IPS-18a (cell line): ENCODE measurements at regions not wholly inside any gene's neighbourhood (a gene's known extent, or its start where the extent isn't known, plus 50 kb on each side); places are given as distances from the start of the nearest gene placed in this dataset.
"Not testable (repeated sequence)": the region's sequence is repeated elsewhere in the genome, so short reads cannot be mapped to it uniquely, and the experiment has no call there.

Experiments
- H3K27ac ChIP-seq: one replicate; pipeline ENCODE4 v1.5.1; 2013; ENCODE audit warnings: low read length
- H3K27me3 ChIP-seq: one replicate; pipeline ENCODE4 v1.6.1; 2013; ENCODE audit warnings: mild to moderate bottlenecking, low read length; ENCODE audit not compliant: control insufficient read depth, insufficient read depth
- H3K36me3 ChIP-seq: one replicate; pipeline ENCODE4 v1.6.1; 2013; ENCODE audit warnings: low read depth, low read length; ENCODE audit not compliant: control insufficient read depth
- H3K4me1 ChIP-seq: one replicate; pipeline ENCODE4 v1.6.1; 2013; ENCODE audit warnings: low read depth, low read length; ENCODE audit not compliant: control insufficient read depth
- H3K4me3 ChIP-seq: one replicate; pipeline ENCODE4 v1.5.1; 2013; ENCODE audit warnings: low read length
- H3K9ac ChIP-seq: one replicate; pipeline ENCODE4 v1.6.1; 2013; ENCODE audit warnings: mild to moderate bottlenecking, low read length, moderate library complexity
- H3K9me3 ChIP-seq: one replicate; pipeline ENCODE4 v1.6.1; 2013; ENCODE audit warnings: low read depth, low read length; ENCODE audit not compliant: control insufficient read depth

DNA sequence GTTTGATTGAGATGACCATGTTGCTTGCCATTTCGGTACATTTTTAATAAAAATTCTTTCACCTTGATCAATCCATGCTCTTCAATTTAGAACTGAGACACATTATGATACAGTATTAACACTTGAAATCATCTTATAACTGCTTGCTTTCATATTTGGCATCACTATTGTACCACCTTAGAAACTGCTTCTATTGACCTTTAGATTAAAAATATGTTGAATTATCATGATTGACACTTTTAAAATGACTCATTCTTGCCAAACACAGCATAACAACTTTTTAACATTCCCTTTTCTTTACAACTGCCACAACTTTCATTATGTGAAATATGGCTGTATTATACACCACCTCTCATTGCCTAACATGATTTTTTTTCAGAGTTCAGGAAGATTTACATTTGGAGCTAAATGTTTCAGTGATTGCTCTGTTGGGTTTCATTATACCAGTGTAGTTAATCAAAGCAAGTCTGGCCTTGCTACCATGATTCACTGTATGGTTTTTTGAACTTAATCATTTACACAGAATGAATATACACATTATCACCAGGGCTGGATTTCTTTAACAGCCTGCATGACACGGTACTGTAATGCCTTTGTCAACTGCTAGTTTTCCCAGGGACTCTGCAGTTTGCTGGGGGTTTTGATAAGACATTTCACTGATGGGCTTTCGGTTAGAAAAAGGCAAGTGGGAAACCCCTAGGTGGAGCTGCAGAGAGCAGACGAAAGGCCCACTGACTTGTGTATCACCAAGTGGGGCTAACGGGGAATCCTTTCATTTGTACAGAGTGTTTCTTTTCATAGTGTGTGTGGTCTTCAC is 93.6 kb upstream of the TLE4 start:
- H3K4me3 ChIP-seq = no peak overlapping the region
- H3K27ac ChIP-seq = no peak overlapping the region
- peaks cover 4% of the 10 kb centered on the region for H3K4me1 ChIP-seq
- H3K27me3 ChIP-seq = no peaks in the 10 kb centered on the region
- no peaks in the 10 kb centered on the region for H3K36me3 ChIP-seq
- no peaks in the 10 kb centered on the region for H3K9me3 ChIP-seq
- H3K9ac ChIP-seq = no peak overlapping the region

GRCh38 chr9:79480639-79481038 is 91.1 kb upstream of the TLE4 start:
- Histone ChIP-seq H3K27me3 (no peaks in the 10 kb centered on the region), H3K36me3 (no peaks in the 10 kb centered on the region), H3K9ac (no peak overlapping the region), H3K9me3 (no peaks in the 10 kb centered on the region), H3K4me1 (peaks cover 4% of the 10 kb centered on the region), H3K27ac (no peak overlapping the region), H3K4me3 (no peak overlapping the region)

- no peaks in the 10 kb centered on the region for H3K27me3 ChIP-seq
- H3K27ac ChIP-seq = no peak overlapping the region
- no peaks in the 10 kb centered on the region for H3K9me3 ChIP-seq
- peaks cover 4% of the 10 kb centered on the region for H3K4me1 ChIP-seq
- no peak overlapping the region for H3K4me3 ChIP-seq
- no peak overlapping the region for H3K9ac ChIP-seq
- H3K36me3 ChIP-seq = no peaks in the 10 kb centered on the region
Measured at GRCh38 chr9:79481846-79482477, 89.8 kb upstream of the TLE4 start.

DNA sequence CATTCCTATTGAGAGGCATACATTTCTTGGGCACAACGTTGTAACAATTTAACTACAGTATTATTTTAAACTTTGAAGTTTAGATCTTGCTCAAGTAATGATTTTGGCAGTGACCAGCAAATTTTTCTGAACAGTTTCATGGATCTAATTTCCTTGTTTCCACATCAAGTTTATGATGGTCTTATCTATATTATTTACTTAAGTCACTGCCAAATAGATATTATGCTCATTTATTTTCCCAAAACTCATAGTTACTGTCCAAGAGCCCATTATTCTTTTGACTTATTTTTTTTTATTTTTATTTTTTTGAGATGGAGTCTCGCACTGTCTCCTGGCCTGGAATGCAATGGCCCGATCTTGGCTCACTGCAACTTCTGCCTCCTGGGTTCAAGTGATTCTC is 86.5 kb upstream of the TLE4 start:
- peaks cover 4% of the 10 kb centered on the region for H3K4me1 ChIP-seq
- H3K27ac ChIP-seq = no peak overlapping the region
- no peak overlapping the region for H3K4me3 ChIP-seq
- H3K9me3 ChIP-seq = no peaks in the 10 kb centered on the region
- no peaks in the 10 kb centered on the region for H3K36me3 ChIP-seq
- H3K27me3 ChIP-seq = no peaks in the 10 kb centered on the region
- no peak overlapping the region for H3K9ac ChIP-seq

DNA sequence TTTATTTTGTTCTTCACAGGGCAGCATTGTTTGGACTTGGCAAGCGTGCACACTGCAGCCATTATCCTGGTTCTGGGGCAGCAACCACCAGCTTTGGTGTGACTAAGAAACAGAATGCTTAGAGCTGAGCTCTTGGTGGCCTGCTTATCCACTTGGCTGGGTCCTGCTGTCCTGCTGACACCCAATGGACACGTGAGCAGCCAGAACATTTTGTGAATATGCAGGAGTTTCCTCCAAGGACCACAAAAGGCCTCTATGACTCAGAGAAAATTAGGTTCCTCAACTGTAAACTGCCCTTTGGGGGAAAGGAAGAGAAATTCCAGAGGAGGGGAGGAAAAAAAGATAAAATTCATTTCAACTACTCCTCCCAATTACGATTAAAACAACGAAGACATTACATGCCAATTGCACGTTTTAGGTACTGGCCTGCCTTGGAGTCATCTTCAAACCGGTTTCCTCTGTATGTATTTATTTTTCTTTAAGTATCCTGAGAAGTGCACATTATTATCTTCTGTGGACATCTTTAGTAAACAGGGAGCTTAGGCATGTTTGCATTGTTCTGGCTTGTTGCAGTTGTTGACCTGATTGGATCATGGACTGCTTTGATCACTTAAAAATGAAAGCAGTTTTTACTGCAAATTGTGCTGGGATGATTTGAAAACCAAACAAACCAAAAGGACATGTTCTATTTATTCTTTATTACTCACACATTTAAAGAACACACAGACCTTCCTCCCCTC is 82.3 kb upstream of the TLE4 start:
- no peaks in the 10 kb centered on the region for H3K9me3 ChIP-seq
- no peak overlapping the region for H3K4me3 ChIP-seq
- no peaks in the 10 kb centered on the region for H3K4me1 ChIP-seq
- H3K36me3 ChIP-seq = no peaks in the 10 kb centered on the region
- no peak overlapping the region for H3K27ac ChIP-seq
- H3K9ac ChIP-seq = no peak overlapping the region
- H3K27me3 ChIP-seq = no peaks in the 10 kb centered on the region

GRCh38 chr9:79490657-79491248 is 81.0 kb upstream of the TLE4 start:
- H3K36me3 ChIP-seq = no peaks in the 10 kb centered on the region
- no peak overlapping the region for H3K27ac ChIP-seq
- H3K27me3 ChIP-seq = no peaks in the 10 kb centered on the region
- H3K4me1 ChIP-seq = no peaks in the 10 kb centered on the region
- no peaks in the 10 kb centered on the region for H3K9me3 ChIP-seq
- H3K9ac ChIP-seq = no peak overlapping the region
- no peak overlapping the region for H3K4me3 ChIP-seq

- no peak overlapping the region for H3K9ac ChIP-seq
- H3K36me3 ChIP-seq = no peaks in the 10 kb centered on the region
Measured at GRCh38 chr9:79492092-79493009, 79.4 kb upstream of the TLE4 start.

DNA sequence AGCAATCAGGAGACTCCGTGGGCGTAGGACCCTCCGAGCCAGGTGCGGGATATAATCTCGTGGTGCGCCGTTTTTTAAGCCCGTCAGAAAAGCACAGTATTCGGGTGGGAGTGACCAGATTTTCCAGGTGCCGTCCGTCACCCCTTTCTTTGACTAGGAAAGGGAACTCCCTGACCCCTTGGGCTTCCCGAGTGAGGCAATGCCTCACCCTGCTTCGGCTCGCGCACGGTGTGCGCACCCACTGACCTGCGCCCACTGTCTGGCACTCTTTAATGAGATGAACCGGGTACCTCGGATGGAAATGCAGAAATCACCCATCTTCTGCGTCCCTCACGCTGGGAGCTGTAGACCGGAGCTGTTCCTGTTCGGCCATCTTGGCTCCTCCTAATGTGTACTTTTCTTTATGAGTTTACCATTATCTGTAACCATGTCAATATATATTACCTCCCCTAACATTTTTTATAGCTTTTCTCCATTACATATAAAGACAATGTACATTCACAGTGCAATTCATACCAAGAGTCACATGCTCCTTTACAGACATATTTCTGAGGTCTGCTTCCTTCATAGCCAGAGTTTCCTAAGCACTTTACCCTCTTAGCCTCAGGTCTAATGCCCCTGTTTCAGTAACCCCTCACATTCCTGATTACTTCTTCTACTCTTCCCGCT is 71.4 kb upstream of the TLE4 start:
- not testable (repeated sequence) for H3K27me3 ChIP-seq, H3K4me1 ChIP-seq

More at GRCh38 chr9:79492092-79493009, 79.4 kb upstream of the TLE4 start:
- Histone ChIP-seq H3K4me3 (no peak overlapping the region), H3K27me3 (no peaks in the 10 kb centered on the region), H3K4me1 (no peaks in the 10 kb centered on the region), H3K27ac (no peak overlapping the region), H3K9me3 (no peaks in the 10 kb centered on the region)

GRCh38 chr9:79501546-79501945 is 70.2 kb upstream of the TLE4 start:
- Histone ChIP-seq H3K9ac (no peak overlapping the region), H3K36me3 (no peaks in the 10 kb centered on the region), H3K27me3 (no peaks in the 10 kb centered on the region), H3K4me3 (no peak overlapping the region), H3K9me3 (no peaks in the 10 kb centered on the region), H3K4me1 (no peaks in the 10 kb centered on the region), H3K27ac (no peak overlapping the region)

More for the DNA sequence above, 71.4 kb upstream of the TLE4 start:
- H3K9me3 ChIP-seq, H3K4me3 ChIP-seq, H3K9ac ChIP-seq, H3K36me3 ChIP-seq, H3K27ac ChIP-seq: not testable (repeated sequence)

DNA sequence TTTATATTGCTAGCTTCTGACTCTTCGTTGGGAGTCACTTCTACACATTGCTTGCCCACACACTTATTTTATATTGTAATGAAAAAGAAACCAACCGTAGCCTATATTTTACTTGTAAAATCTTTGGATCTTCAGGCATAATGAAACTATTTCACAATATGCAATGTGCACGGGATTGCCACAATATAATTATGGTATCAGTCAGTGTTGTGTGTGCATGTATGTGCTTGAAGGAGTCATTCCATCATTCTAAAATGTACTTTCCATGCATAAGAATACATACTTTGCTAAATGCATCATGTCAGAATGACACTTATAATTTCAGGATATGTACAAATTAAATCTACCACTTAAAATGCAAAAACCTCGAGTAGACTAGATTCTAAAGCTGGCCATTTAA is 64.0 kb upstream of the TLE4 start:
- Histone ChIP-seq H3K36me3 (no peaks in the 10 kb centered on the region), H3K4me1 (no peaks in the 10 kb centered on the region), H3K4me3 (no peak overlapping the region), H3K27ac (no peak overlapping the region), H3K9ac (no peak overlapping the region), H3K9me3 (no peaks in the 10 kb centered on the region), H3K27me3 (no peaks in the 10 kb centered on the region)
